ENCODE measurements at regions not wholly inside any gene's neighbourhood (a gene's known extent, or its start where the extent isn't known, plus 50 kb on each side); places are given as distances from the start of the nearest gene placed in this dataset.

GRCh38 chr15:61401903-61402698 lies 173.0 kb upstream of the RORA start:
- no peak overlapping the region for H3K4me2 ChIP-seq (ENCODE audit: insufficient read depth, insufficient read length, low read length)
- no peak overlapping the region for H2BK5ac ChIP-seq (ENCODE audit: insufficient read length, low read length)
- no peak overlapping the region for H3K27ac ChIP-seq (ENCODE audit: insufficient read length, low read depth, low read length)
- no peak for TF ChIP-seq CTCF (conservative IDR thresholded peaks at IDR 0.05)
- no peaks in the 10 kb centered on the region for H4K20me1 ChIP-seq (ENCODE audit: control insufficient read depth, insufficient read depth, insufficient read length)
- H3K4ac ChIP-seq (ENCODE audit: low read depth, low read length): no peak overlapping the region
- no peak overlapping the region for H3K4me3 Mint-ChIP-seq
- H4K91ac ChIP-seq (ENCODE audit: insufficient read length, low read depth, low read length): no peak overlapping the region
- H2BK15ac ChIP-seq (ENCODE audit: low read depth, low read length): no peak overlapping the region
- H2AFZ ChIP-seq (ENCODE audit: low read length): no peak overlapping the region
- H2BK20ac ChIP-seq (ENCODE audit: low read depth, low read length, poor library complexity, severe bottlenecking): no peak overlapping the region
- H3K79me1 ChIP-seq (ENCODE audit: insufficient read depth, low read depth, low read length, poor library complexity, severe bottlenecking): no peaks in the 10 kb centered on the region
- H2BK12ac ChIP-seq (ENCODE audit: insufficient read length, low read depth, low read length): no peak overlapping the region
- H3K27me3 Mint-ChIP-seq (ENCODE audit: low read depth): peaks cover 4% of the 10 kb centered on the region; the same call in 1 of the 2 replicates
- no peaks in the 10 kb centered on the region for H3K9me3 ChIP-seq (ENCODE audit: control insufficient read depth, low read depth, low read length)
- no peak overlapping the region for H3T11ph ChIP-seq (ENCODE audit: low read length)
- H2AK5ac ChIP-seq (ENCODE audit: insufficient read length, low read length): no peak overlapping the region
- no peaks in the 10 kb centered on the region for H3K36me3 Mint-ChIP-seq (ENCODE audit: insufficient read depth in 1 of 3, low read depth in 3 of 3)
- H4K5ac ChIP-seq (ENCODE audit: insufficient read length, low read depth, low read length): no peak overlapping the region
- no peak overlapping the region for H3K27ac Mint-ChIP-seq
- no peak overlapping the region; the same call in 1 of the 2 replicates for H3K14ac ChIP-seq (ENCODE audit: insufficient read depth, low read length)
- no peak overlapping the region for H3K23ac ChIP-seq (ENCODE audit: insufficient read length, low read depth, low read length)
- no peak overlapping the region for H3K9ac ChIP-seq (ENCODE audit: extremely low read depth, insufficient read length, low read length)
- no peak overlapping the region for H3K18ac ChIP-seq (ENCODE audit: insufficient read length, low read depth, low read length)
- no peaks in the 10 kb centered on the region for H3K9me3 Mint-ChIP-seq
- no peaks in the 10 kb centered on the region for H3K4me1 ChIP-seq (ENCODE audit: insufficient read depth, low read length)
- no peaks in the 10 kb centered on the region for H3K79me2 ChIP-seq (ENCODE audit: insufficient read depth, low read length)
- H2BK120ac ChIP-seq (ENCODE audit: low read depth, low read length, poor library complexity, severe bottlenecking): no peak overlapping the region
- H4K8ac ChIP-seq (replicated peaks; ENCODE audit: insufficient read length, low read depth, low read length): no peak overlapping the region
- no peak overlapping the region for H3K56ac ChIP-seq (ENCODE audit: insufficient read length, low read depth, low read length)
- H3K4me1 Mint-ChIP-seq: no peaks in the 10 kb centered on the region
- no CpG with 5 or more reads among the region's 6 CpGs for WGBS (ENCODE audit: extremely low coverage, insufficient read length, low lambda C conversion rate)
- no peaks in the 10 kb centered on the region for H3K23me2 ChIP-seq (ENCODE audit: insufficient read length, low read depth, low read length, poor library complexity, severe bottlenecking)
- no peaks in the 10 kb centered on the region for H3K27me3 ChIP-seq (ENCODE audit: insufficient read depth, low read length)
- no peak for DNase-seq
